H9 (cell line): ENCODE measurements at regions not wholly inside any gene's neighbourhood (a gene's known extent, or its start where the extent isn't known, plus 50 kb on each side); places are given as distances from the start of the nearest gene placed in this dataset.

Experiments
- DNase-seq: peaks from one replicate; pipeline ENCODE4 v3.0.0-alpha.2; 2017
- H2AFZ ChIP-seq: one replicate; pipeline ENCODE4 v1.6.1; 2013; ENCODE audit warnings: mild to moderate bottlenecking, low read length, control low read depth, moderate library complexity
- H2AK5ac ChIP-seq: 2 replicates; pipeline ENCODE4 v1.6.1; 2013; ENCODE audit warnings: low read length, control low read depth, mixed read lengths; ENCODE audit not compliant: insufficient read length
- H2BK120ac ChIP-seq: one replicate; pipeline ENCODE4 v1.6.1; 2013; ENCODE audit warnings: low read depth, mild to moderate bottlenecking, low read length, control low read depth, inconsistent platforms; ENCODE audit not compliant: poor library complexity, severe bottlenecking
- H2BK12ac ChIP-seq: 2 replicates; pipeline ENCODE4 v1.6.1; 2013; ENCODE audit warnings: low read length, control low read depth, mixed read lengths, low read depth; ENCODE audit not compliant: insufficient read length
- H2BK15ac ChIP-seq: 2 replicates; pipeline ENCODE4 v1.6.1; 2013; ENCODE audit warnings: low read depth, low read length, control low read depth
- H2BK20ac ChIP-seq: one replicate; pipeline ENCODE4 v1.6.1; 2013; ENCODE audit warnings: low read depth, mild to moderate bottlenecking, low read length, control low read depth, inconsistent platforms; ENCODE audit not compliant: poor library complexity, severe bottlenecking
- H2BK5ac ChIP-seq: 2 replicates; pipeline ENCODE4 v1.6.1; 2013; ENCODE audit warnings: low read length, control low read depth, mixed read lengths; ENCODE audit not compliant: insufficient read length
- H3K14ac ChIP-seq: 2 replicates; pipeline ENCODE4 v1.6.1; 2013; ENCODE audit warnings: low read length, control low read depth; ENCODE audit not compliant: insufficient read depth
- H3K18ac ChIP-seq: 2 replicates; pipeline ENCODE4 v1.6.1; 2013; ENCODE audit warnings: low read depth, mild to moderate bottlenecking, mixed read lengths, low read length, control low read depth; ENCODE audit not compliant: insufficient read length
- H3K23ac ChIP-seq: 2 replicates; pipeline ENCODE4 v1.6.1; 2013; ENCODE audit warnings: low read length, control low read depth, mixed read lengths, low read depth; ENCODE audit not compliant: insufficient read length
- H3K23me2 ChIP-seq: 2 replicates; pipeline ENCODE4 v1.6.1; 2013; ENCODE audit warnings: low read depth, mild to moderate bottlenecking, mixed read lengths, low read length, control low read depth; ENCODE audit not compliant: insufficient read length, poor library complexity, severe bottlenecking
- H3K27ac ChIP-seq: 2 replicates; pipeline ENCODE4 v1.5.1; 2013; ENCODE audit warnings: low read length, control low read depth, mixed read lengths, low read depth; ENCODE audit not compliant: insufficient read length
- H3K27me3 ChIP-seq: 2 replicates; pipeline ENCODE4 v1.6.1; 2013; ENCODE audit warnings: low read length, control low read depth, inconsistent platforms; ENCODE audit not compliant: insufficient read depth
- H3K4ac ChIP-seq: 2 replicates; pipeline ENCODE4 v1.6.1; 2013; ENCODE audit warnings: low read depth, mild to moderate bottlenecking, control low read depth, inconsistent platforms, low read length, moderate library complexity
- H3K4me1 ChIP-seq: 2 replicates; pipeline ENCODE4 v1.6.1; 2013; ENCODE audit warnings: low read length, control low read depth, inconsistent platforms; ENCODE audit not compliant: insufficient read depth
- H3K4me2 ChIP-seq: 2 replicates; pipeline ENCODE4 v1.6.1; 2013; ENCODE audit warnings: low read length, control low read depth, mixed read lengths; ENCODE audit not compliant: insufficient read length, insufficient read depth
- H3K56ac ChIP-seq: 2 replicates; pipeline ENCODE4 v1.6.1; 2013; ENCODE audit warnings: low read depth, mild to moderate bottlenecking, mixed read lengths, low read length, control low read depth; ENCODE audit not compliant: insufficient read length
- H3K79me1 ChIP-seq: 2 replicates; pipeline ENCODE4 v1.6.1; 2013; ENCODE audit warnings: low read depth, mild to moderate bottlenecking, moderate library complexity, low read length, control low read depth, inconsistent platforms; ENCODE audit not compliant: insufficient read depth, poor library complexity, severe bottlenecking
- H3K79me2 ChIP-seq: 2 replicates; pipeline ENCODE4 v1.6.1; 2013; ENCODE audit warnings: low read length, control low read depth, inconsistent platforms; ENCODE audit not compliant: insufficient read depth
- H3K9ac ChIP-seq: 2 replicates; pipeline ENCODE4 v1.6.1; 2013; ENCODE audit warnings: low read length, control low read depth, mixed read lengths; ENCODE audit not compliant: insufficient read length; ENCODE audit errors: extremely low read depth
- H3K9me3 ChIP-seq: one replicate; pipeline ENCODE4 v1.6.1; 2013; ENCODE audit warnings: low read depth, low read length, inconsistent platforms; ENCODE audit not compliant: control insufficient read depth
- H3T11ph ChIP-seq: one replicate; pipeline ENCODE4 v1.6.1; 2013; ENCODE audit warnings: mild to moderate bottlenecking, low read length, control low read depth, inconsistent platforms
- H4K20me1 ChIP-seq: one replicate; pipeline ENCODE4 v1.6.1; 2013; ENCODE audit not compliant: control insufficient read depth, insufficient read length, insufficient read depth
- H4K5ac ChIP-seq: 2 replicates; pipeline ENCODE4 v1.6.1; 2013; ENCODE audit warnings: low read depth, mild to moderate bottlenecking, mixed read lengths, low read length, control low read depth; ENCODE audit not compliant: insufficient read length
- H4K8ac ChIP-seq: replicated peaks from 2 replicates; pipeline ENCODE4 v1.6.1; 2013; ENCODE audit warnings: low read length, control low read depth, mixed read lengths, low read depth; ENCODE audit not compliant: insufficient read length
- H4K91ac ChIP-seq: 2 replicates; pipeline ENCODE4 v1.6.1; 2013; ENCODE audit warnings: low read depth, mild to moderate bottlenecking, moderate library complexity, mixed read lengths, low read length, control low read depth; ENCODE audit not compliant: insufficient read length
- H3K27ac Mint-ChIP-seq, 3 experiments: 2 replicates in 2 of 3; 3 replicates in 1 of 3; pipeline ENCODE4 v1.8.0; 2020 to 2021; ENCODE audit warnings: mixed read lengths in 3 of 3, mild to moderate bottlenecking in 1 of 3, moderate library complexity in 1 of 3
- H3K27me3 Mint-ChIP-seq: 2 replicates; pipeline ENCODE4 v1.8.0; 2021; ENCODE audit warnings: low read depth, mild to moderate bottlenecking, moderate library complexity, mixed read lengths
- H3K36me3 Mint-ChIP-seq, 3 experiments: 2 replicates in 2 of 3; 3 replicates in 1 of 3; pipeline ENCODE4 v1.8.0; 2020 to 2021; ENCODE audit warnings: low read depth in 3 of 3, mixed read lengths in 3 of 3; ENCODE audit not compliant: insufficient read depth in 1 of 3
- H3K4me1 Mint-ChIP-seq, 2 experiments: 2 replicates each; pipeline ENCODE4 v1.8.0; 2020; ENCODE audit warnings: mixed read lengths in 2 of 2
- H3K4me3 Mint-ChIP-seq, 2 experiments: 2 replicates in 1 of 2; 3 replicates in 1 of 2; pipeline ENCODE4 v1.8.0; 2020 to 2021; ENCODE audit warnings: mild to moderate bottlenecking in 2 of 2, mixed read lengths in 2 of 2, moderate library complexity in 1 of 2
- H3K9me3 Mint-ChIP-seq, 2 experiments: 2 replicates in 1 of 2; 3 replicates in 1 of 2; pipeline ENCODE4 v1.8.0; 2020; ENCODE audit warnings: mild to moderate bottlenecking in 2 of 2, mixed read lengths in 2 of 2, moderate library complexity in 1 of 2
- CTCF ChIP-seq: fragments of 200-600 bp; sonication (generic); conservative IDR thresholded peaks from 3 replicates; pipeline ENCODE4 v1.8.0; 2021; ENCODE audit warnings: antibody characterized with exemption, mild to moderate bottlenecking
- WGBS: extraction: QIAGEN DNeasy Blood & Tissue Kit; methylation state at CpG from one replicate; pipeline ENCODE4 v1.1.7; 2013; ENCODE audit warnings: missing lambda C conversion rate, low lambda C conversion rate, mixed read lengths; ENCODE audit not compliant: insufficient read length; ENCODE audit errors: extremely low coverage; 5-methylcytosine and 5-hydroxymethylcytosine counted together

- Mint-ChIP-seq H3K27me3 (no peaks in the 10 kb centered on the region), H3K4me1 (peaks cover 14 to 15% of the 10 kb centered on the region in 2 experiments), H3K9me3 (no peaks in the 10 kb centered on the region), H3K4me3 (no peak overlapping the region), H3K36me3 (no peaks in the 10 kb centered on the region), H3K27ac (peak overlapping the region in 1 of 3 experiments; percentile 74; a peak in 1 of 7 replicates)
- H2AK5ac ChIP-seq: no peak overlapping the region
- WGBS: no CpG with 5 or more reads among the region's 2 CpGs
- no peak overlapping the region for H3K27ac ChIP-seq
- no peak overlapping the region for H3K56ac ChIP-seq
- no peaks in the 10 kb centered on the region for H3K9me3 ChIP-seq
- H3K79me2 ChIP-seq: no peaks in the 10 kb centered on the region
- H4K8ac ChIP-seq: no peak overlapping the region
- H3K18ac ChIP-seq: no peak overlapping the region
- H3K14ac ChIP-seq: no peak overlapping the region
- no peaks in the 10 kb centered on the region for H4K20me1 ChIP-seq
- no peak for TF ChIP-seq CTCF
- H2BK12ac ChIP-seq: no peak overlapping the region
- H2BK5ac ChIP-seq: no peak overlapping the region
- H3T11ph ChIP-seq: no peak overlapping the region
- H3K27me3 ChIP-seq: no peaks in the 10 kb centered on the region
- no peak overlapping the region for H3K4ac ChIP-seq
- DNase-seq: no peak
- no peaks in the 10 kb centered on the region for H3K23me2 ChIP-seq
- H4K5ac ChIP-seq: no peak overlapping the region
- H3K23ac ChIP-seq: no peak overlapping the region
- no peaks in the 10 kb centered on the region; the same call in 1 of the 2 replicates for H3K4me1 ChIP-seq
- no peak overlapping the region for H4K91ac ChIP-seq
- no peak overlapping the region for H2BK120ac ChIP-seq
- H3K4me2 ChIP-seq: no peak overlapping the region
- H2BK15ac ChIP-seq: no peak overlapping the region
- no peak overlapping the region for H2BK20ac ChIP-seq
- H2AFZ ChIP-seq: no peak overlapping the region
- no peaks in the 10 kb centered on the region for H3K79me1 ChIP-seq
- no peak overlapping the region for H3K9ac ChIP-seq
Observed at GRCh38 chr3:153442386-153442785, 280.4 kb downstream of the RAP2B start.
